BJ (cell line): ENCODE measurements at regions not wholly inside any gene's neighbourhood (a gene's known extent, or its start where the extent isn't known, plus 50 kb on each side); places are given as distances from the start of the nearest gene placed in this dataset.

Experiments used
- CTCF ChIA-PET: fragments of 350-600 bp; formaldehyde crosslinking; extraction: SDS; loops from one replicate; lab custom pipeline; 2021; ENCODE audit warnings: antibody characterized with exemption, inconsistent platforms; lab: Yijun Ruan, JAX
- POLR2A ChIA-PET: fragments of 300-600 bp; sonication (Branson Sonifier 250); formaldehyde crosslinking; extraction: SDS; loops from one replicate; lab custom pipeline; 2021; ENCODE audit warnings: antibody characterized with exemption; lab: Charles Lee
- DNase-seq: peaks from one replicate; pipeline ENCODE4 v3.0.0-alpha.2; 2011; ENCODE audit warnings: low read depth
- H3K27me3 ChIP-seq: 2 replicates; pipeline ENCODE4 v1.6.0; 2011; ENCODE audit warnings: low read length; ENCODE audit not compliant: control insufficient read depth, insufficient read depth
- H3K36me3 ChIP-seq: 2 replicates; pipeline ENCODE4 v1.5.1; 2011; ENCODE audit warnings: low read length; ENCODE audit not compliant: control insufficient read depth, insufficient read depth
- H3K4me3 ChIP-seq: 2 replicates; pipeline ENCODE4 v1.5.1; 2011; ENCODE audit warnings: low read depth, mild to moderate bottlenecking, control low read depth, low read length
- CTCF ChIP-seq: IDR thresholded peaks from 2 replicates; pipeline ENCODE4 v1.5.1; 2011; ENCODE audit warnings: low read depth, mild to moderate bottlenecking, control low read depth, inconsistent platforms, low read length, moderate library complexity; ENCODE audit not compliant: insufficient read depth

- CTCF ChIA-PET, result no interaction called here
Observed at GRCh38 chr20:52364405-52364804, 172.8 kb upstream of the ZFP64 start.

GRCh38 chr20:52361650-52362049, 170.1 kb upstream of the ZFP64 start:
- TF ChIP-seq CTCF, result no peak
- no peak for DNase-seq
- ChIA-PET CTCF (no interaction called here), POLR2A (interaction anchor here (0.6 kb wide), 1 partner anchor 42 kb away, joined by 3 read pairs; no protein-coding TSS in a partner anchor)
- no peaks in the 10 kb centered on the region for H3K27me3 ChIP-seq
- H3K4me3 ChIP-seq, result no peak overlapping the region
- H3K36me3 ChIP-seq, result no peaks in the 10 kb centered on the region

More at GRCh38 chr20:52364405-52364804, 172.8 kb upstream of the ZFP64 start:
- TF ChIP-seq CTCF, result no peak
- Histone ChIP-seq H3K4me3 (no peak overlapping the region), H3K36me3 (no peaks in the 10 kb centered on the region), H3K27me3 (no peaks in the 10 kb centered on the region)
- POLR2A ChIA-PET, result no interaction called here
- no peak for DNase-seq

GRCh38 chr20:52349806-52350205, 158.2 kb upstream of the ZFP64 start:
- no peak for TF ChIP-seq CTCF
- no peak overlapping the region for H3K4me3 ChIP-seq
- POLR2A ChIA-PET, result no interaction called here

GRCh38 chr20:52348434-52348833, 156.9 kb upstream of the ZFP64 start:
- Histone ChIP-seq H3K27me3 (no peaks in the 10 kb centered on the region), H3K36me3 (no peaks in the 10 kb centered on the region), H3K4me3 (no peak overlapping the region)
- POLR2A ChIA-PET, result no interaction called here
- TF ChIP-seq CTCF, result no peak
- CTCF ChIA-PET, result no interaction called here
- DNase-seq, result no peak

More at GRCh38 chr20:52349806-52350205, 158.2 kb upstream of the ZFP64 start:
- no peaks in the 10 kb centered on the region for H3K27me3 ChIP-seq
- CTCF ChIA-PET, result no interaction called here
- H3K36me3 ChIP-seq, result no peaks in the 10 kb centered on the region
- no peak for DNase-seq

- ChIA-PET CTCF (no interaction called here), POLR2A (no interaction called here)
- DNase-seq, result no peak
- no peak overlapping the region for H3K4me3 ChIP-seq
- TF ChIP-seq CTCF, result no peak
- no peaks in the 10 kb centered on the region for H3K27me3 ChIP-seq
- no peaks in the 10 kb centered on the region for H3K36me3 ChIP-seq
Observed at GRCh38 chr20:52346797-52347196, 155.2 kb upstream of the ZFP64 start.
